ENCODE measurements at regions not wholly inside any gene's neighbourhood (a gene's known extent, or its start where the extent isn't known, plus 50 kb on each side); places are given as distances from the start of the nearest gene placed in this dataset.

GRCh38 chr14:87690076-87690613, 302.8 kb downstream of the GALC start:
- H3K36me3 ChIP-seq: no peaks in the 10 kb centered on the region
- no peak for DNase-seq
- no peak overlapping the region for H3K4me3 ChIP-seq
- H3K9me3 ChIP-seq: no peaks in the 10 kb centered on the region
- H3K27me3 ChIP-seq: no peaks in the 10 kb centered on the region

GRCh38 chr14:87688524-87688923, 304.5 kb downstream of the GALC start:
- no peak overlapping the region for H3K4me3 ChIP-seq
- H3K27me3 ChIP-seq: no peaks in the 10 kb centered on the region
- H3K9me3 ChIP-seq: no peaks in the 10 kb centered on the region
- no peaks in the 10 kb centered on the region for H3K36me3 ChIP-seq
- DNase-seq: no peak

DNA sequence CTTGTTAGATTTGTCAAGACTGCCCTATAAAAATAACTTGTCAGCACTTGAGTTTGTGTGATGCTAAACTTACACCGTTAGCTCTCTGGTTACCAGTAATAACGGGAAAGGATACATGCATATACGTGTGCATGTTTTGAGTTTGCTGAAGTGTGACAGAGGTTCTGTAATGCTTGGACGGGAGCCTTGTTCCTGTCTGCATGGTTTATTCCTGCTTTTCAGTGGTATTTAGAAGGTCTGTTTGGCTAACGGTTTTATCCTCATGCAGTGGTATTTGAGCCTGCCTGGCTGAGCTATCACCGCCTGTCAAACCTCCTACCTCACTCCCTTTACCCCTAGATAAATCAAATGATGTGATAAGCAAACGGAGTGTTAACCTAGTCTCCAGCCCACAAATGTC, 305.6 kb downstream of the GALC start:
- DNase-seq: no peak
- no peaks in the 10 kb centered on the region for H3K36me3 ChIP-seq
- H3K9me3 ChIP-seq: no peaks in the 10 kb centered on the region
- no peaks in the 10 kb centered on the region for H3K27me3 ChIP-seq
- H3K4me3 ChIP-seq: no peak overlapping the region

GRCh38 chr14:87686746-87687145, 306.2 kb downstream of the GALC start:
- DNase-seq: no peak
- H3K36me3 ChIP-seq: no peaks in the 10 kb centered on the region
- no peak overlapping the region for H3K4me3 ChIP-seq
- H3K9me3 ChIP-seq: no peaks in the 10 kb centered on the region
- H3K27me3 ChIP-seq: no peaks in the 10 kb centered on the region

- Histone ChIP-seq H3K27me3 (no peaks in the 10 kb centered on the region), H3K36me3 (no peaks in the 10 kb centered on the region)
Measured at GRCh38 chr14:87679866-87680265, 313.1 kb downstream of the GALC start.

DNA sequence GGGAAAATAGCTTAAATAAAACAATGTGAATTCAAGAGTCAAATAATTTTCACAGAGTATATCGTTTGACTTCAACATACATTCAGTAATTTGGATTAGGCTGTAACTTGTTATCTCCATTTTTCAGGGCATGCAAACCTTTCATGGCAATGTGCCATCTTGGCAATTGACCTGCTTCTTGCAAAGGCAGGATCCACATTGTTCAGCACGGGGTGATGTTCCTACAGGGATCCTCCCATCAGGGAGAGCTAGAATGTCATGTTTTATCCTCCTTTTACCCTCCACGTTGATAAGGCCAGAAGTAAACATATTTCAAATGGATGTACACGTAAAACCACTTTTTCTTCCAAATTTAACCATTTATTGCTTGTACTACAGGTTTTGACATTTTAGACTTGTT, 314.4 kb downstream of the GALC start:
- H3K9me3 ChIP-seq: no peaks in the 10 kb centered on the region
- DNase-seq: no peak
- no peaks in the 10 kb centered on the region for H3K36me3 ChIP-seq
- H3K4me3 ChIP-seq: no peak overlapping the region
- H3K27me3 ChIP-seq: no peaks in the 10 kb centered on the region

More at GRCh38 chr14:87679866-87680265, 313.1 kb downstream of the GALC start:
- Histone ChIP-seq H3K4me3 (no peak overlapping the region), H3K9me3 (no peaks in the 10 kb centered on the region)
- no peak for DNase-seq

DNA sequence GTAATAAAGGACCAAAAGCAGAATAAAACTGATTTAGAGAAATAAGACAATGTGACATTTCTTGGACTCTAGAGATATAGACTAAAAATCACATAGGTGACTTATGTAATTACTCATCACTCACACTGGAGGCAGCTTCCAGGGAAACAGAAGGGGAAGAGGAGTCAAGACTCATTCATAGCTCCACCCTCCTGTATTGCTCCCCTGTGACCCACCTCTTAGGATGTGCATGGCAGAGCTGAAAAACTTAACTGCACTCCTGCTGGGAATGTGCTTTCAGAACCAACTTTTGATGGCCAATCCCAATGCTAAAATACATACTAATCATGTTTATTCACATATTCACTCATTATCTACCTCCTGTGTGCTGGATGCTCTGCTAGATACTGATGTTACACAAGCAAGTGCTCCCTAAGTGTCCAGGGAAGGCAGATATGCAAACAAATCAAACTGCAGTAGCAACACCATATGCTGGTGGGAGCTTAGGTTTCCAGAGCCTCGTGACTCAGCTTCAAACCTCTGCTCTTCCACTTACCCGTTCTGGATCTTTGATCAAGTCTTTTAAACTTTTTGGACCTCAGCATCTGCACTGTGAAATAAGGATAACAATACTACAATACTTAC, 316.1 kb downstream of the GALC start:
- Histone ChIP-seq H3K27me3 (no peaks in the 10 kb centered on the region), H3K9me3 (no peaks in the 10 kb centered on the region), H3K4me3 (no peak overlapping the region), H3K36me3 (no peaks in the 10 kb centered on the region)
- no peak for DNase-seq

GRCh38 chr14:87667659-87668058, 325.3 kb downstream of the GALC start:
- no peaks in the 10 kb centered on the region for H3K9me3 ChIP-seq
- no peaks in the 10 kb centered on the region for H3K36me3 ChIP-seq
- H3K4me3 ChIP-seq: no peak overlapping the region
- H3K27me3 ChIP-seq: no peaks in the 10 kb centered on the region
- no peak for DNase-seq

GRCh38 chr14:87656315-87656714, 336.7 kb downstream of the GALC start:
- no peak for DNase-seq
- Histone ChIP-seq H3K36me3 (no peaks in the 10 kb centered on the region), H3K4me3 (no peak overlapping the region), H3K9me3 (no peaks in the 10 kb centered on the region), H3K27me3 (no peaks in the 10 kb centered on the region)

GRCh38 chr14:87652278-87652677, 340.7 kb downstream of the GALC start:
- DNase-seq: no peak
- Histone ChIP-seq H3K27me3 (no peaks in the 10 kb centered on the region), H3K9me3 (no peaks in the 10 kb centered on the region), H3K4me3 (no peak overlapping the region), H3K36me3 (no peaks in the 10 kb centered on the region)

GRCh38 chr14:87644689-87645088, 348.3 kb downstream of the GALC start:
- no peaks in the 10 kb centered on the region for H3K36me3 ChIP-seq
- no peak overlapping the region for H3K4me3 ChIP-seq
- no peaks in the 10 kb centered on the region for H3K27me3 ChIP-seq
- H3K9me3 ChIP-seq: no peaks in the 10 kb centered on the region
- no peak for DNase-seq

GRCh38 chr14:87643005-87643404, 350.0 kb downstream of the GALC start:
- Histone ChIP-seq H3K27me3 (no peaks in the 10 kb centered on the region), H3K36me3 (no peaks in the 10 kb centered on the region), H3K4me3 (no peak overlapping the region), H3K9me3 (no peaks in the 10 kb centered on the region)
- no peak for DNase-seq

DNA sequence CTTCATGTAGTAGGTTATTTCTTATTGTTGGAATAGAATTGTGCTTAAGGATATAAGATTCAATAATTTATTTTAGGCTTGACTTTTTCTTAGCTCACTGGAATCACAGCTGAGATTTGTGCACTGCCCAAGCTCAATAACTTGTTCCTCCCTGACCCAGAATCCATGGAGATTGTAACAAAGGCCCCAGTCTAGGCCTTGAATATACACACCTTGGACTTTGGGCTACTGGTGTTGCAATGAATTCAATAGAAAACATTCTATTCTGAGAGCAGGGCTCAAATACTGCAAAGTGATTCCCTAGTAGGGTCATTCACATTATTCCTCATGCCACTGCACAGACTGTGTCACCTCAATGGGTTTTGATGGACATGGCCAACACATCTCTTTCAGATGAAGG, 352.4 kb downstream of the GALC start:
- Histone ChIP-seq H3K4me3 (no peak overlapping the region), H3K9me3 (no peaks in the 10 kb centered on the region), H3K27me3 (no peaks in the 10 kb centered on the region), H3K36me3 (no peaks in the 10 kb centered on the region)
- DNase-seq: no peak

DNA sequence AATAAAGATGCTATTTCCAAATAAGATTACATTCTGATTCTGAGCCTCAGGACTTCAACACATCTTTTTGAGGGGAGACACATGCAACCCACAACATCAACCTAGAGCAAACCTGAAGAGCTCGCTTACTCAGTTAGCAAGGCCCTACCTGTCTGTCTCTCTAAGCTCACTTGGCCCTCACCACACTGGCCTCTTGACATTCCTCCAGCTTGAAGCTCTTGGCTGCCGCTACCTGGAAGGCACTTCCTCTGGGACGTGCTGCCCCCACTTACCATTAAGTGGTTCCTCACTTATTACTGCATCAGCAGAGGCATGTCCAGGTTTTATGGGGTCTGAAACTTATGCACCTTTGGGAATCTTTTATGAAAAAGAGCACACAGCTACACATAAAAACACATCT, 354.8 kb downstream of the GALC start:
- Histone ChIP-seq H3K9me3 (no peaks in the 10 kb centered on the region), H3K27me3 (no peaks in the 10 kb centered on the region), H3K36me3 (no peaks in the 10 kb centered on the region), H3K4me3 (no peak overlapping the region)
- no peak for DNase-seq

DNA sequence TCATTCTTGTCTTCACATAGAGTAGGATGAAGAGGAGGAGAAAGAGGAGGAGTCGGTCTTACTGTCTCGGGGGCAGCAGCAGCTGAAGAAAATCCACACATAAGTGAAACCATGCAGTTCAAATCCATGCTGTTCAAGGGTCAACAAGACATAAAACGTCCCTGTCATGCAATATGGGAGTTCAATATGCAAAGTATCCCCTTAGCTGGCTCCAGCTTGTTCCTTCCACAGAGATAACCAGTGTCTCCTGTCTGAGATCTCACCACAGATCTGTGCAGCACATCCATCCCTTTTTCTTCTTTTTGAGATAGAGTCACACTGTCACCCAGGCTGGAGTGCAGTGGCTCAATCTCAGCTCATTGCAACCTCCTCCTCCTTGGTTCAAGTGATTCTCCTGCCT, 357.5 kb downstream of the GALC start:
- H3K27me3 ChIP-seq: no peaks in the 10 kb centered on the region
- H3K4me3 ChIP-seq: no peak overlapping the region
- DNase-seq: no peak
- H3K36me3 ChIP-seq: no peaks in the 10 kb centered on the region
- H3K9me3 ChIP-seq: no peaks in the 10 kb centered on the region

DNA sequence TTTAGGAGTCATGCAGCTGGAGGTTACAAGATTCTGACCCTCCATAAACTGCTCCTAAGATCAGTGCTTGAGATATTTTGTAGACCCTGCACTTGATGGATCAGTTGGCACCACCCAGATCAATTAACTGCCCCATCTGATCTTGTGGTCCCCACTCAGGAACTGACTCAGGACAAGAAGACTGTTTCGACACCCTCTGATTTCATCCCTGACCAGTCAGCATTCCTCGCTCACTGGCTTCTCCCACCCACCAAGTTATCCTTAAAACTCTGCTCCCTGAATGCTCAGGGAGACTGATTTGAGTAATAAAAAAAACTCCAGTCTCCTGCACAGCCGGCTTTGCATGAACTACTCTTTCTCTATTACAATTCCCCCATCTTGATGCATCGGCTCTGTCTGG, 360.2 kb downstream of the GALC start:
- no peak for DNase-seq
- Histone ChIP-seq H3K4me3 (no peak overlapping the region), H3K9me3 (no peaks in the 10 kb centered on the region), H3K36me3 (no peaks in the 10 kb centered on the region), H3K27me3 (no peaks in the 10 kb centered on the region)

GRCh38 chr14:87630846-87631245, 362.1 kb downstream of the GALC start:
- H3K4me3 ChIP-seq: no peak overlapping the region
- no peaks in the 10 kb centered on the region for H3K27me3 ChIP-seq
- H3K9me3 ChIP-seq: no peaks in the 10 kb centered on the region
- no peaks in the 10 kb centered on the region for H3K36me3 ChIP-seq
- no peak for DNase-seq

DNA sequence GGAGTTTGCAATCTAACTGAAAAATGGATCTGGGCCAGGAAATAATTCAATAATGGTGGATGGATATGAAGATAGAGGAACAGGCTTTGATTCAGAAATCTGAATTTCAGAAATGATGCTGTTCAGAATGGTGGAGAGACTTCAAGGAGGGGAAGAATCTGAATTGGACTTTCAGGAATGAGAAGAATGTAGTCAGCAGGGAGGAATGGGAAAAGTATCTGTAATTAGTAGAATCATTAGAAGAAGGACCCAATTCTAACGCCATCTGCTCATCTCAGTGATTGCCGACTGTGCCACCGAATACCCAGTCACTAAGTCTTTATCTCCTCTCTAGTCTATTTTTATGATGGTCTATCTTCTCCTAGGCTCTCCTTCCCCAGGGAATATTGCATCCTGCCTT, 363.2 kb downstream of the GALC start:
- Histone ChIP-seq H3K4me3 (no peak overlapping the region), H3K27me3 (no peaks in the 10 kb centered on the region), H3K9me3 (no peaks in the 10 kb centered on the region), H3K36me3 (no peaks in the 10 kb centered on the region)
- DNase-seq: no peak

DNA sequence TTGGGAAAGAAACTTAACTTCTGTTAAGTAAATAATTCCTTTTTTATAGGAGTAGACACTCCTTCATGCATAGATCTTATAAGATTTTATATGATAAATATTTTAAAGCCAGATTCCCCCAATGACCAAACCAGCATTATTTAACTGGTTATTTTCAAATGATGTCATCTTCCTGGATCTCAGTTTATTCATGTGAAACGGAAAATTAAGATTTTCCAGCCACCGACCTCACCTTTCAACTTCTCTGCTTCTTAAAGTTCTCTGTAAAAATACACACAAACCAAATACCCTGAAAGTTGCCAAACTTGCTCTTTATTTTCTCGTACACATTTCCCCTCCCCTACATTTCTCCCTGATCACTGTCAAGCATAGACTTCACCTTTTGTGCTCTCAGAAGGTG, 364.2 kb downstream of the GALC start:
- Histone ChIP-seq H3K9me3 (no peaks in the 10 kb centered on the region), H3K36me3 (no peaks in the 10 kb centered on the region), H3K27me3 (no peaks in the 10 kb centered on the region), H3K4me3 (no peak overlapping the region)
- no peak for DNase-seq
